Liver (tissue), 8 donors: ENCODE measurements at regions not wholly inside any gene's neighbourhood (a gene's known extent, or its start where the extent isn't known, plus 50 kb on each side); places are given as distances from the start of the nearest gene placed in this dataset.

Experiments used
- DNase-seq: peaks from one replicate; pipeline ENCODE4 v3.0.0-alpha.2; 2017; ENCODE audit warnings: low spot score
- H3K27ac ChIP-seq, 2 donors: one replicate each; pipeline ENCODE4 v1.7.0; 2013; ENCODE audit warnings: inconsistent platforms in 2 of 2, low read length in 2 of 2, control low read depth in 1 of 2, low read depth in 1 of 2, mild to moderate bottlenecking in 1 of 2
- H3K27me3 ChIP-seq, 4 donors: one replicate each; pipeline versions ENCODE4 v1.6.1 to v1.7.0; 2013; ENCODE audit warnings: low read length in 3 of 4, inconsistent platforms in 1 of 4, mild to moderate bottlenecking in 1 of 4, moderate library complexity in 1 of 4; ENCODE audit not compliant: control insufficient read depth in 4 of 4, insufficient read depth in 4 of 4
- H3K36me3 ChIP-seq, 4 donors: one replicate each; pipeline versions ENCODE4 v1.6.1 to v1.7.0; 2013; ENCODE audit warnings: low read length in 3 of 4, mild to moderate bottlenecking in 3 of 4, low read depth in 1 of 4, moderate library complexity in 1 of 4; ENCODE audit not compliant: control insufficient read depth in 4 of 4, insufficient read depth in 3 of 4
- H3K4me1 ChIP-seq, 4 donors: one replicate each; pipeline versions ENCODE4 v1.6.1 to v1.7.0; 2013; ENCODE audit warnings: low read length in 3 of 4, mild to moderate bottlenecking in 3 of 4, moderate library complexity in 1 of 4; ENCODE audit not compliant: control insufficient read depth in 4 of 4, insufficient read depth in 4 of 4
- H3K4me3 ChIP-seq, 3 donors: one replicate each; pipeline versions ENCODE4 v1.6.1 to v1.7.0; 2013; ENCODE audit warnings: low read length in 3 of 3, control low read depth in 1 of 3, low read depth in 1 of 3, mild to moderate bottlenecking in 1 of 3
- H3K9ac ChIP-seq, 2 donors: one replicate each; pipeline ENCODE4 v1.7.0; 2013; ENCODE audit warnings: low read length in 2 of 2, mild to moderate bottlenecking in 2 of 2, moderate library complexity in 2 of 2, control low read depth in 1 of 2, low read depth in 1 of 2
- H3K9me3 ChIP-seq, 4 donors: one replicate each; pipeline versions ENCODE4 v1.6.1 to v1.7.0; 2013; ENCODE audit warnings: low read length in 3 of 4; ENCODE audit not compliant: control insufficient read depth in 4 of 4
- CTCF ChIP-seq: fragments of 150-350 bp; IDR thresholded peaks from 2 replicates; pipeline ENCODE4 v1.5.1; 2017; ENCODE audit warnings: improper control_type of control experiment, low read depth, low read length; ENCODE audit not compliant: missing input control
- EGR1 ChIP-seq, 2 donors: IDR thresholded peaks; 2 replicates each; pipeline ENCODE4 v1.6.1; 2016 to 2018; ENCODE audit warnings: antibody characterized with exemption in 2 of 2, low read depth in 2 of 2
- FOXA1 ChIP-seq: IDR thresholded peaks from 2 replicates; pipeline ENCODE4 v1.6.1; 2016; ENCODE audit warnings: antibody characterized with exemption
- FOXA2 ChIP-seq: IDR thresholded peaks from 2 replicates; pipeline ENCODE4 v1.6.1; 2016; ENCODE audit warnings: antibody characterized with exemption
- GABPA ChIP-seq, 2 donors: IDR thresholded peaks in 1 of 2; conservative IDR thresholded peaks in 1 of 2; 2 replicates each; pipeline ENCODE4 v1.6.1; 2016; ENCODE audit warnings: antibody characterized with exemption in 2 of 2, mild to moderate bottlenecking in 1 of 2, moderate library complexity in 1 of 2
- HNF4A ChIP-seq, 2 donors: conservative IDR thresholded peaks; 2 replicates each; pipeline ENCODE4 v1.6.1; 2016; ENCODE audit warnings: antibody characterized with exemption in 2 of 2, mild to moderate bottlenecking in 2 of 2
- JUND ChIP-seq, 2 donors: IDR thresholded peaks; 2 replicates each; pipeline ENCODE4 v1.6.1; 2016; ENCODE audit warnings: antibody characterized with exemption in 2 of 2
- NR2F2 ChIP-seq: IDR thresholded peaks from 2 replicates; pipeline ENCODE4 v1.6.1; 2016; ENCODE audit warnings: antibody characterized with exemption
- RAD21 ChIP-seq, 2 donors: IDR thresholded peaks; 2 replicates each; pipeline ENCODE4 v1.6.1; 2016; ENCODE audit warnings: antibody characterized with exemption in 2 of 2, mild to moderate bottlenecking in 2 of 2
- REST ChIP-seq: IDR thresholded peaks from 2 replicates; pipeline ENCODE4 v1.6.1; 2016; ENCODE audit warnings: antibody characterized with exemption, mild to moderate bottlenecking
- SP1 ChIP-seq: IDR thresholded peaks from 2 replicates; pipeline ENCODE4 v1.6.1; 2018; ENCODE audit warnings: antibody characterized with exemption, mild to moderate bottlenecking
- TAF1 ChIP-seq: conservative IDR thresholded peaks from 2 replicates; pipeline ENCODE4 v1.6.1; 2016; ENCODE audit warnings: antibody characterized with exemption, mild to moderate bottlenecking
- YY1 ChIP-seq: IDR thresholded peaks from 2 replicates; pipeline ENCODE4 v1.6.1; 2016; ENCODE audit warnings: antibody characterized with exemption, mild to moderate bottlenecking
- ZBTB33 ChIP-seq: IDR thresholded peaks from 2 replicates; pipeline ENCODE4 v1.6.1; 2016; ENCODE audit warnings: antibody characterized with exemption
- WGBS: extraction: QIAGEN DNeasy Blood & Tissue Kit; methylation state at CpG from one replicate; pipeline ENCODE4 v1.1.7; 2013; 5-methylcytosine and 5-hydroxymethylcytosine counted together
- TF ChIP-seq, protein P1 (sequence below): IDR thresholded peaks from 2 replicates; pipeline ENCODE4 v1.6.1; 2016; ENCODE audit warnings: antibody characterized with exemption
- TF ChIP-seq, protein P2 (sequence below): IDR thresholded peaks from 2 replicates; pipeline ENCODE4 v1.6.1; 2016; ENCODE audit warnings: antibody characterized with exemption
- donor health status: healthy.
- donor health status: healthy.
- donor health status: healthy.
- donor health status: healthy.
- donor health status: healthy.

- WGBS, result 95% methylated on average over 4 of the region's 4 CpGs
- Histone ChIP-seq H3K27me3 (no peaks in the 10 kb centered on the region), H3K9ac (no peak overlapping the region), H3K27ac (no peak overlapping the region), H3K4me3 (no peak overlapping the region), H3K4me1 (no peaks in the 10 kb centered on the region), H3K36me3 (no peaks in the 10 kb centered on the region), H3K9me3 (no peaks in the 10 kb centered on the region)
- TF ChIP-seq HNF4A (conservative IDR thresholded peaks at IDR 0.05) (no peak), TAF1 (no peak), FOXA2 (no peak)
- DNase-seq, result no peak
Observed at GRCh38 chr21:15260604-15261003, 195.8 kb upstream of the NRIP1 start.

GRCh38 chr21:15264084-15264665 is 199.4 kb upstream of the NRIP1 start:
- no peak for DNase-seq
- WGBS, result 81% methylated on average over 2 of the region's 2 CpGs

DNA sequence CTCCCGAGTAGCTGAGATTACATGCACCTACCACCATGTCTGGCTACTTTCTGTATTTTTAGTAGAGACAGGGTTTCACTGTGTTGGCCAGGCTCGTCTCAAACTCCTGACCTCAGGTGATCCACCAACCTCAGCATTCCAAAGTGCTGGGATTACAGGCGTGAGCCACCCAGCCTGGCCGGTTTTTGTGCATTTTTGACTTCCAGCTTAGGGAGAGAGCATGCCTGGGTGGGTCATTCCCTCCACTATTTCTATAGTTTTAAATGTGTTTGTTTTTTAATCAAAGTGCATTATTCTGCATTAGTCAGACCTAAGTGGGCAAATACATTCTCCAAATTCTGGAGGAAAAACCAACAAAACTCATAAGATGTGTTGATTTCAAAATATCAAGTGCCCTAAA is 207.4 kb upstream of the NRIP1 start:
- no peak for DNase-seq
- 89% methylated on average over 4 of the region's 4 CpGs for WGBS
- Histone ChIP-seq H3K27ac (no peak overlapping the region), H3K4me3 (no peak overlapping the region), H3K27me3 (no peaks in the 10 kb centered on the region), H3K9ac (no peak overlapping the region), H3K36me3 (no peaks in the 10 kb centered on the region), H3K9me3 (no peaks in the 10 kb centered on the region), H3K4me1 (no peaks in the 10 kb centered on the region)
- TF ChIP-seq FOXA2 (no peak), REST (no peak), NR2F2 (no peak), CTCF (no peak), HNF4A (conservative IDR thresholded peaks at IDR 0.05) (no peak), JUND (IDR thresholded peaks at IDR 0.05) (no peak), GABPA (IDR thresholded peaks at IDR 0.05 in 1 of 2, conservative IDR thresholded peaks at IDR 0.05 in 1 of 2) (no peak), EGR1 (IDR thresholded peaks at IDR 0.05; ENCODE audit: low read depth in 2 of 2) (no peak), SP1 (no peak), ZBTB33 (no peak), RAD21 (IDR thresholded peaks at IDR 0.05) (no peak), YY1 (no peak), FOXA1 (no peak)
- TF ChIP-seq, protein P1, sequence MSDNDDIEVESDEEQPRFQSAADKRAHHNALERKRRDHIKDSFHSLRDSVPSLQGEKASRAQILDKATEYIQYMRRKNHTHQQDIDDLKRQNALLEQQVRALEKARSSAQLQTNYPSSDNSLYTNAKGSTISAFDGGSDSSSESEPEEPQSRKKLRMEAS, result no peak
- TF ChIP-seq, protein P2, sequence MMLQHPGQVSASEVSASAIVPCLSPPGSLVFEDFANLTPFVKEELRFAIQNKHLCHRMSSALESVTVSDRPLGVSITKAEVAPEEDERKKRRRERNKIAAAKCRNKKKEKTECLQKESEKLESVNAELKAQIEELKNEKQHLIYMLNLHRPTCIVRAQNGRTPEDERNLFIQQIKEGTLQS, result no peak

More at GRCh38 chr21:15264084-15264665, 199.4 kb upstream of the NRIP1 start:
- H3K4me1 ChIP-seq, result no peaks in the 10 kb centered on the region
- no peak overlapping the region for H3K27ac ChIP-seq
- H3K9me3 ChIP-seq, result no peaks in the 10 kb centered on the region
- no peaks in the 10 kb centered on the region for H3K36me3 ChIP-seq
- H3K27me3 ChIP-seq, result no peaks in the 10 kb centered on the region
- H3K4me3 ChIP-seq, result no peak overlapping the region
- TF ChIP-seq GABPA (IDR thresholded peaks at IDR 0.05 in 1 of 2, conservative IDR thresholded peaks at IDR 0.05 in 1 of 2), result no peak
- TF ChIP-seq JUND (IDR thresholded peaks at IDR 0.05), result no peak
- H3K9ac ChIP-seq, result no peak overlapping the region
